ENCODE measurements at regions not wholly inside any gene's neighbourhood (a gene's known extent, or its start where the extent isn't known, plus 50 kb on each side); places are given as distances from the start of the nearest gene placed in this dataset.

GRCh38 chr13:91269237-91269636 is 78.2 kb upstream of the MIR17HG start:
- H3K27me3 ChIP-seq (ENCODE audit: insufficient read depth, poor library complexity, severe bottlenecking): no peaks in the 10 kb centered on the region
- DNase-seq (ENCODE audit: low read depth in 1 of 2, low spot score in 1 of 2): no peak
- TF ChIP-seq GABPA (IDR thresholded peaks at IDR 0.05; ENCODE audit: low read depth) (no peak), SPI1 (IDR thresholded peaks at IDR 0.05; ENCODE audit: borderline replicate concordance, low read depth) (no peak)
- no peak overlapping the region for H3K27ac ChIP-seq (replicated peaks)
- H3K4me3 ChIP-seq (replicated peaks; ENCODE audit: insufficient read depth, low read length): no peak overlapping the region

- Histone ChIP-seq H3K27ac (replicated peaks) (no peak overlapping the region), H3K4me3 (replicated peaks; ENCODE audit: insufficient read depth, low read length) (no peak overlapping the region), H3K27me3 (ENCODE audit: insufficient read depth, poor library complexity, severe bottlenecking) (no peaks in the 10 kb centered on the region)
- no peak for DNase-seq (ENCODE audit: low read depth in 1 of 2, low spot score in 1 of 2)
- TF ChIP-seq POLR2AphosphoS5 (IDR thresholded peaks at IDR 0.05; ENCODE audit: low read depth): no peak
- no peak for TF ChIP-seq CTCF (IDR thresholded peaks at IDR 0.05; ENCODE audit: insufficient read depth, low read length)
- no peak for TF ChIP-seq GABPA (IDR thresholded peaks at IDR 0.05; ENCODE audit: low read depth)
- no peak for TF ChIP-seq REST (IDR thresholded peaks at IDR 0.05; ENCODE audit: insufficient replicate concordance, low read depth)
- no peak for TF ChIP-seq SPI1 (IDR thresholded peaks at IDR 0.05; ENCODE audit: borderline replicate concordance, low read depth)
These were observed 77.5 kb upstream of the MIR17HG start for GRCh38 chr13:91270031-91270430.

GRCh38 chr13:91272235-91272777 is 75.2 kb upstream of the MIR17HG start:
- H3K27me3 ChIP-seq (ENCODE audit: insufficient read depth, poor library complexity, severe bottlenecking): no peaks in the 10 kb centered on the region
- TF ChIP-seq GABPA (IDR thresholded peaks at IDR 0.05; ENCODE audit: low read depth) (no peak), CTCF (IDR thresholded peaks at IDR 0.05; ENCODE audit: insufficient read depth, low read length) (no peak), POLR2AphosphoS5 (IDR thresholded peaks at IDR 0.05; ENCODE audit: low read depth) (no peak), SPI1 (IDR thresholded peaks at IDR 0.05; ENCODE audit: borderline replicate concordance, low read depth) (no peak), REST (IDR thresholded peaks at IDR 0.05; ENCODE audit: insufficient replicate concordance, low read depth) (no peak)
- no peak overlapping the region for H3K4me3 ChIP-seq (replicated peaks; ENCODE audit: insufficient read depth, low read length)

GRCh38 chr13:91273675-91274074 is 73.8 kb upstream of the MIR17HG start:
- Histone ChIP-seq H3K27ac (replicated peaks) (no peak overlapping the region), H3K27me3 (ENCODE audit: insufficient read depth, poor library complexity, severe bottlenecking) (no peaks in the 10 kb centered on the region), H3K4me3 (replicated peaks; ENCODE audit: insufficient read depth, low read length) (no peak overlapping the region)
- TF ChIP-seq CTCF (IDR thresholded peaks at IDR 0.05; ENCODE audit: insufficient read depth, low read length) (no peak), SPI1 (IDR thresholded peaks at IDR 0.05; ENCODE audit: borderline replicate concordance, low read depth) (no peak), GABPA (IDR thresholded peaks at IDR 0.05; ENCODE audit: low read depth) (no peak), POLR2AphosphoS5 (IDR thresholded peaks at IDR 0.05; ENCODE audit: low read depth) (no peak), REST (IDR thresholded peaks at IDR 0.05; ENCODE audit: insufficient replicate concordance, low read depth) (no peak)
- DNase-seq (ENCODE audit: low read depth in 1 of 2, low spot score in 1 of 2): no peak

More at GRCh38 chr13:91272235-91272777, 75.2 kb upstream of the MIR17HG start:
- H3K27ac ChIP-seq (replicated peaks): no peak overlapping the region
- no peak for DNase-seq (ENCODE audit: low read depth in 1 of 2, low spot score in 1 of 2)
